Astrocyte (in vitro differentiated cells and primary cell): ENCODE measurements at regions not wholly inside any gene's neighbourhood (a gene's known extent, or its start where the extent isn't known, plus 50 kb on each side); places are given as distances from the start of the nearest gene placed in this dataset.

ENCODE experiments used
- CTCF ChIP-seq: IDR thresholded peaks from 2 replicates; pipeline ENCODE4 v1.5.1; 2011; ENCODE audit warnings: low read depth, mild to moderate bottlenecking, inconsistent platforms, low read length, moderate library complexity; ENCODE audit not compliant: insufficient read depth
- EZH2 ChIP-seq: IDR thresholded peaks from 2 replicates; pipeline ENCODE4 v1.6.1; 2012; ENCODE audit warnings: mild to moderate bottlenecking, low read length, inconsistent platforms; ENCODE audit not compliant: insufficient read depth

DNA sequence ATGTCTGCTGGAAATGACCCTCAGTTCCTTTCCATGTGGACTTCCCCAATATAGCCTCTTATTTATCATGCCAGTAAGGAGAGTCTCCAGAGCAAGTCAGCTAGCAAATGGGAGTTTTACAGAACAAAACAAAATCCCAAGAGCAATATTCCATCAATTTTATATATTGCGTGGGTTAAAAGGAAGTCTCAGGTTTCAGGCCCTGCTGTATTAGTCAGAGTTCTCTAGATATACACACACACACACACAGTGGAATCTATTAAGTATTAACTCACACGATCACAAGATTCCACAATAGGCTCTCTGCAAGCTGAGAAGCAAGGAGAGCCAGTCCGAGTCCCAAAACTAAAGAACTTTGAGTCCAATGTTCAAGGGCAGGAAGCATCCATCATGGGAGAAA is 102.8 kb upstream of the MAP2 start:
- TF ChIP-seq CTCF, result no peak
- no peak for TF ChIP-seq EZH2
